GM12865 (cell line): ENCODE measurements at regions not wholly inside any gene's neighbourhood (a gene's known extent, or its start where the extent isn't known, plus 50 kb on each side); places are given as distances from the start of the nearest gene placed in this dataset.

Source experiments
- DNase-seq: peaks from one replicate; pipeline ENCODE4 v3.0.0; 2010; ENCODE audit warnings: low read depth
- H3K4me3 ChIP-seq: 2 replicates; pipeline ENCODE4 v1.5.1; 2011; ENCODE audit warnings: mild to moderate bottlenecking, low read depth, low read length, control low read depth
- TF ChIP-seq, protein P1 (sequence below): IDR thresholded peaks from 2 replicates; pipeline ENCODE4 v1.5.1; 2011; ENCODE audit warnings: low read length, control low read depth, low read depth, inconsistent platforms; ENCODE audit not compliant: insufficient read depth; ENCODE audit errors: missing control alignments

DNA sequence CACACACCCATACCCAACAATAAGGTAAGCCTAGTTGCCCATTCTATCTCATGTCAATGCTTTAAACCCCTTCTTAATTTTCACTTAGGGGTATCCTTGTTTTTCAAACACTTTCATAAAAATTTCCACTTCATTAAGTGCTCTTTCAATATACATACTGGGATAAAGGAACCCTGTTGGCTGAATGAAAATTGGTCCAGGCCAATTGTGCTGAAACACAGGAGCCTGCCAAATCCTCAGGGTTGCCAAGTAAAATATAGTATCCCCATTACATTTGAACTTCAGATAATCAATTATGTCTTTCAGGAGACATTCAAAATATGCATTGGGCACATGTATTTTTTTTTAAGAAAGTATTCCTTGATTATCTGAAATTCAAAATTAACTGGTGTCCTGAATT lies 1131.1 kb downstream of the SLITRK1 start:
- TF ChIP-seq, protein P1, sequence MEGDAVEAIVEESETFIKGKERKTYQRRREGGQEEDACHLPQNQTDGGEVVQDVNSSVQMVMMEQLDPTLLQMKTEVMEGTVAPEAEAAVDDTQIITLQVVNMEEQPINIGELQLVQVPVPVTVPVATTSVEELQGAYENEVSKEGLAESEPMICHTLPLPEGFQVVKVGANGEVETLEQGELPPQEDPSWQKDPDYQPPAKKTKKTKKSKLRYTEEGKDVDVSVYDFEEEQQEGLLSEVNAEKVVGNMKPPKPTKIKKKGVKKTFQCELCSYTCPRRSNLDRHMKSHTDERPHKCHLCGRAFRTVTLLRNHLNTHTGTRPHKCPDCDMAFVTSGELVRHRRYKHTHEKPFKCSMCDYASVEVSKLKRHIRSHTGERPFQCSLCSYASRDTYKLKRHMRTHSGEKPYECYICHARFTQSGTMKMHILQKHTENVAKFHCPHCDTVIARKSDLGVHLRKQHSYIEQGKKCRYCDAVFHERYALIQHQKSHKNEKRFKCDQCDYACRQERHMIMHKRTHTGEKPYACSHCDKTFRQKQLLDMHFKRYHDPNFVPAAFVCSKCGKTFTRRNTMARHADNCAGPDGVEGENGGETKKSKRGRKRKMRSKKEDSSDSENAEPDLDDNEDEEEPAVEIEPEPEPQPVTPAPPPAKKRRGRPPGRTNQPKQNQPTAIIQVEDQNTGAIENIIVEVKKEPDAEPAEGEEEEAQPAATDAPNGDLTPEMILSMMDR: no peak
- H3K4me3 ChIP-seq: no peak overlapping the region
- no peak for DNase-seq

DNA sequence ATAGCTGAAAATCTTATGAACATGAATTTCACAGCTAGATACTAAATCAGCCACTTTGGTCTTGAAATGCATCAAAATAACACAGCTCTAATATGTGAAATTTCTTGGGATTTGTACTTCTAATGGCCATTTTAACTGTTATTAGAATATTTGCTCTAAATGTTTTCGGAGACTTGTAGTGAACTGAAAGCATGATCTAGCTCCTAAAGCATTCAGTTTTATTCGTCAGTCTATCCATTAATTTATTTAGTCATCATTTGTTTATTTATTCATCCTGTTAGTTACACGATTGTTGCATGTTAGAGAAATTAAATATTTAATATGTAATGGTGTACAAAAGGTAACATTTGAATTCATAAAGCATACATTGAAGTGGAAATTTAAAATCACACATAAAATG lies 1132.7 kb downstream of the SLITRK1 start:
- TF ChIP-seq, protein P1: no peak
- no peak for DNase-seq
- no peak overlapping the region for H3K4me3 ChIP-seq

DNA sequence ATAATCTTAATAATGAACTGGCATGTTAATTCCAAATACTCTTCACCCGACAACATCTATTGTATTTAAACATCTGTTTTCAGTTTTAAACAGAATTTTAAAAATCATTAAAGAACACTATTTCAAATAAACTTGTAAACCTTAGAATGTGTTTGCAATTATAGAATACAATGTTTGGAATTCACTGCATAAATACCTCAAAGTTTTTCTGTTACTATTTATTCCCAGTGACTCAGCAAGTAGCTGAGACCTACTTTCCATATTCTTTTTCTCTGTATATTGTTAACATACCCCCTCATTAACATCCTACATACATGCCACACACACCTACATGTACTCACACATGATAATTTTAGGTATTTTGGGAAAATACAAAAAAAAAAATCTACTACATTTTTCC lies 1134.3 kb downstream of the SLITRK1 start:
- DNase-seq: no peak

DNA sequence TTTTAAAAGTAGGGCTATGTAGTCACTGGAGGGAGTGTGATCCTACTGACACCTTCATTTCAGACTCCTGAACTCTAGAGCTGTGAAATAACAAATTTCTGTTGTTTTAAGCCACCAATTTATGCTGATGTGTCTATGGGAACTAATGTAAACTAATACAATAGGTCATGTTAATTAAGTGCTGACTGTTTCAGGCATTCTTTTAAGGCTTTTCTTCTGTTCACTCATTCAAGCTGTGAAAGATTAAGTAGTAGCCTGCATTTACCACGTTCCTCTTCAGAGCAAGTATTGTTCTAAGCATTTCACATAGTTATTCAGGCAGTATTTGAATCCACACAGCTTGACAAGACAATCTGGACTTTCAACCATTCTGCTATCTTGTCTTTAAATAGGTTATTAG lies 1135.0 kb downstream of the SLITRK1 start:
- no peak overlapping the region for H3K4me3 ChIP-seq
- TF ChIP-seq, protein P1: no peak

More for the DNA sequence above, 1134.3 kb downstream of the SLITRK1 start:
- no peak overlapping the region for H3K4me3 ChIP-seq
- TF ChIP-seq, protein P1: no peak

DNA sequence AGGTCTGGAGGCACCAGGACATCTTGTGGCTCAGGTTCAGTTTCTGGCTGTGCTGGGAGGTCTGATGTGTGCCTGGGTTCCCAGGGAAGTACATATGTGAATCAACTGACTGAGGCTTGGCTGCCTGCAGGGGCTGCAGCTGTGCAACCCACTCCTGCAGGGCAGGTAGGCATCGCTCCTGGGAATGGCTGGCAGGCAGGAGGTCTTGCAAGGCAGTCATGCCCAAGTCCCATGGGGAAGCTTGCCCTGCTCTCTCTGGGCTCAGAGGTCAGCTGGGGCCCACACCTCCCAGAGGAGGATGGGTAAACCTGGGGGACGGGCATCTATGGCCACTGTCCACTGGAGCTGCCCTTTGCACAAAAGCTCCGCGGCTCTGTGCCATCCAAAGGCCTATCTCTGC lies 1141.8 kb downstream of the SLITRK1 start:
- TF ChIP-seq, protein P1: no peak
- no peak overlapping the region for H3K4me3 ChIP-seq
- DNase-seq: no peak

More for the DNA sequence above, 1135.0 kb downstream of the SLITRK1 start:
- no peak for DNase-seq

DNA sequence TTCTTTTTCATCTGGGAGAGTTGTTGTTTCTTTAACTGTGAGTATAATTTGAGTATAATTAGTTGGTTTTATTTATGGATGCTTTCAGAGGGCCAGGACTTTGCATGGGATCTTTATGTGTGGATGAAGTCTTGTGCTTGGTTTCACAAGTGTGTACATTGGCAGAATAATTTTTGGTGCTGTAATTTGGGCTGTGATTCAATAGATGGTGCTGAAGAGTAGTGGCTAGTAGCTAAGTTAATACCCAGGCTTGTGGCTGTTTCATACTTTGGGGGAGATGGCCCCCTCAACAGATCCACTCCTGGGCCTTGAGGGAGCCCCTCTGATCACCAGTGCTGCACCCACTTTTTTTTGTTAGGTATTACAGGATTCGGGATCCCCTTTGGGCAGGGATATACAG lies 1142.4 kb downstream of the SLITRK1 start:
- H3K4me3 ChIP-seq: no peak overlapping the region
- TF ChIP-seq, protein P1: no peak
- DNase-seq: no peak

DNA sequence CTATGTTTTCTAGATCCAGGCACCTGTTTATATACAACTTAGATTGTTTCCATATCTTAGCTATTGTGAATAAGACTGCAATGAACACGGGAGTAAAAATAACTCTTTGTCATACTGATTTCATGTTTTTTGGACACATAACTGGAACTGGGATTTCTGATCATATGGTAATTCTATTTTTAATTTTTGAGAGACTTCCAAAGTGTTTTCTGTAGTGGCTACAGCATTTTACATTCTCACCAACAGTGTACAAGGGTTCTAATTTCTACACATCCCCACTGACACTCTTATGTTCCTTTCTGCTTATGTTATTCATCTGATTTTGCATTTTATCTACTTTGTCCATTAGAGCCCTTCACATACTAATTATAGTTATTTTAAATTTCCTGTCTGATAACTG lies 1152.9 kb downstream of the SLITRK1 start:
- H3K4me3 ChIP-seq: no peak overlapping the region
- DNase-seq: no peak
- TF ChIP-seq, protein P1: no peak
